ENCODE measurements at regions not wholly inside any gene's neighbourhood (a gene's known extent, or its start where the extent isn't known, plus 50 kb on each side); places are given as distances from the start of the nearest gene placed in this dataset.

DNA sequence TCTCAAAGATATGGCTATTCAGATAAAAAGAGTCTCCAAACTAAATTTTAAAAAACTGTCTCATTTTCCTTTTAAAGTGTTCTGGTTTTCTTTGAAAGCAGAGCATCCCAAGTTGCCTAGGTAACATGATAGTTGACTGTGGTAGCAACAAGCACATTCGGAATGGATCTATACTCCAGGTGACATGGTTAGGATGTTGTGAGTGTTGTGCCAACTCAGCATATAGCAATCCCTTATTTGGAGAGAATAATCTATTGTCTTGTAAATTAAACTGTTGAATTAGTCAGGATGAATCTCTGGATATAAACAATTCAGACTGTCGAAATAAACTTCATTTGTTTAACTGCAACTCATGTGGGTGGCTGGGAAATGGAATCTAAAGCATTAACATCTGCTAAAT, 418.6 kb downstream of the TUSC7 start:
- DNase-seq: no peak

DNA sequence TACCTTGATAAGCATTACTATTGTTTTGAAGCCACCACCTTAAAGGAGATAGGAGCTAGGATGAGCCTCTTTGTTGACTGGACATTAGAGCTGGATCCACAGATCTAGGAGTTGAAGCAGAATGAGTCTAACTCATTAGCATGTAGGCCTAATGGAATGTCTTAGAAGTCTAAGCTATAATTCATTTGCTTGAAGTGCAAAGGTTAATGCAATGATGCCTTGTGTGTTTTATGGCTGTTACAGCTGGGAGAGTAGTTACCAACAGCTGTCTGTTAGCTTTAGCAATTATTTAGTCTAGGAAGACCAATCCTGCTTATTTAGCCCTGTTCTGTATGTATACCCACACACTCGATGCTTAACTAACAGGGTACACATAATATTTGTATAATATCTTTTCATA, 419.3 kb downstream of the TUSC7 start:
- no peak for DNase-seq

DNA sequence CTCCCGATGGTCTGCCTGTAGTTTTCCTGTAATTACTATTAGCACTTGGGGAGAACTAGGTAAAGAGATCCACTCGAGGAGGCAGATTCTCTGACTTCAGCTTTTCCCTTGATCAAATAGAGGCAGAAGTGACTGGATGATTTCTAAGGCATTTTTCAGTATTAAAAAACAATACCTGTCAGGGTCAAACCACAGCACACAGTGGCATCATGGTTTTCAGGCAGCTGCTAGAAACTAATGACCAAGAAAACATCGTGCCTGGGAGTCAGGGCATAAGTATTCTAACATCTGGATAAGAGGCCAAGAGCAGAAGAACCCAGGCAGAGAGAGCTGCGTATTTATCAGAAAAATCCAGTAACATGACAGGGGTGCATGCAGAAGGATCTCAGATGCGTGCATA, 419.9 kb downstream of the TUSC7 start:
- DNase-seq: no peak

DNA sequence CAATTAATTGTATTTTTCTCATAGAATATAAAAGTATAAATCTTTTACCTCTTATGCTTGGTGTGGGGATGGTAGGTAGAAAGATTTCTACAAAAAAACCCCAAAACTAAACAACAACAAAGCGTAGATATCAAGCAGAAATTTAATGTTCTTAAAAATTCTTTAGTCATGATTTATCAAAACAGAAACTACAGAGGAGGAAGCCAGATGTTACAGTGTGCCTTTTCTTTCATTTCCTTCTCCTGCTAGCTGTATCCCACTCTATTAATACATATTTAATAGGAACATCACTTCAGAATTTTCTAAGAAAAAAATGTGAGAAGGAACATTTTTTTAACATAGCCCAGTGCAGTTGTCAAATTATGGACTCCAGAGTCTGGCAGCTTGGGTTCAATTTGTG, 420.6 kb downstream of the TUSC7 start:
- no peak for DNase-seq

DNA sequence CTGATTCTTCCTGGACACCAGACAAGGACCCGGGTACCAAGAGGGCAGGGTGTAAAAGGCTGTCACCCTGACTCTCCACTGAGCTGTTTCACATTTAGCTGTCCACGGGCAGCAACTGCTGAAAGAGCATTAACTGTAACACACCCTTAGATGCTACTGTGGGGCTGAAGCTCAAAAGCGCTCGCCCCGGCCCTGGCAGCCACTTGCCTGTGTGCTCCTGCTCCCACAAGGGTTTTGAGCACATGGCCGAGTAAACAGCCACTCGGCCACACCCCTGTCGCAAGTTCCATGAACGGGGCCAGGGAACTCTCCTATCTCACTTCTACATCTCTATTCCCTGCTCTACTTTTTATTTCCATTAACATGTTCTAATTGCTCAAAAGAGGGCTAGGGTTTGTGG, 421.7 kb downstream of the TUSC7 start:
- no peak for DNase-seq

DNA sequence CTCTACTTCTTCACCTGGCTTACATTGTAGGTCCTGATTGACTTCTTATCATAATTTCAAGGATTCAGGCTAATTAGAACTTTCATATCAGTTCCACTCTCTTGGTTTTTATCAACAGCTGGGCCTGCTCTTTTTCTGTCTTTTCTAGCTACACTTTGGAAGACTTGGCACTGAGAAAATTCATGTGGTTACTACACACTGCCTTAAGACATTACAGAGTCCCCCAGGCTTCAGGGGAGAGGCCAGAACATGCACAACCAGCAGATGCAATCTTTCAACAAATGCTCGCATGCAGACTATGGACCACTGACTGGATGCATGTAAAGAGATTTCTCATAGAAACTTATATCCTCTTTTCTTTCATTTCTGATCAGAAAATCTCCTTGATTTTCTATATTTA, 423.5 kb downstream of the TUSC7 start:
- no peak for DNase-seq

DNA sequence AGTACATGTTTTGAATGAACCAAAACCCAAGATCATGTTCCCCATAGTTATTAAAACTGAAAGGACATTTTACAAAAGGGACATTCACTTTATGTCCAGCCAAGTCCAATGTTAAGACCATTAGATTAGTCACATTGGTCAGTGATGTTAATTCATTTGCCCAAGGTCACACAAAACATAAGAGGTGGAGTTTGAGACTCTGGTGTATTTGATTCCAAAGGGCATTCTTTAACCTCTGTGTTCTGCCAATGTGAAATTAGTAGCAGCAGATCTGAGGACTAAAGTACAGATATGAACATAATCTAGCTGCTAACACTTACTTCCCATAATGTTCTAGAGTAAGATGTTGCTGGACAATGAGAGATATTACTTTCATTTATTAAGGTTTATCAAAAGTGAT, 425.6 kb downstream of the TUSC7 start:
- DNase-seq: no peak

DNA sequence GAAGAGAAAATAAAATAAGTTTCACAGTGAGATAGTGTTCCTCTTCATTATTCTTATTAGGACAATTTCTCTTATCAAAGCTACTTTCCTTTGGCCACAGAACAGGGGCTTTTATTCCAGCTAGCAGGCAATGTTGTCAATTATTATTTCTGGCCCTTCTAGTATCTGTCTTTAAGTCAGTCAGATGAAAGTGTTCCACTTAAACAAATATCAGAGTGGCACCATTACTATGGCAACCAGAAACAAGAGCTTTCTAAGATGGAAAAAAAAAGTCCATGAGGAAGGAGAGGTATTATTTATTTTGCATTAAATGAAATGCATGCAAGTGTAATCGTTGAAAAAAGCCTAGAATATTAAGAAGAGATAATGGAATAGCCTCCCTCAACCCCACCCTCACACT, 426.4 kb downstream of the TUSC7 start:
- DNase-seq: no peak

DNA sequence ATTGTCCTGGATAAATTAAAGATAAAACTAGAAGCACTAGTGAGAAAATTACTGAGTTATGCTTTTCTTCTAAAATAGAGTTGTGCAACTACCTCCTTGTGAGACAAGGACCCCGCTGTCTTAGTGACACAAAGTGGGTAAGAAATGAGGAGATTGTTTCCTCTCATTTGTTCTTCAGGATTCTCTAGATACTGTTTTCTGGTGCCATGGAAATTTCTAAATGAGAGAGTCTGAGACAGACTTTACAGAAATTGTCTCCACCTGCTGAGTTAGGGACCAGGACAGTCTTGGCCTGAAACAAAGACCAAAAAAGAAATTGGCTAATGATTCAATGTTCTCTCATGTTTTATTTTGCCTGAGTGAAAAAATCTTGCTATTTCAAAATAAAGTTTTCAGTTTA, 427.5 kb downstream of the TUSC7 start:
- DNase-seq: no peak

DNA sequence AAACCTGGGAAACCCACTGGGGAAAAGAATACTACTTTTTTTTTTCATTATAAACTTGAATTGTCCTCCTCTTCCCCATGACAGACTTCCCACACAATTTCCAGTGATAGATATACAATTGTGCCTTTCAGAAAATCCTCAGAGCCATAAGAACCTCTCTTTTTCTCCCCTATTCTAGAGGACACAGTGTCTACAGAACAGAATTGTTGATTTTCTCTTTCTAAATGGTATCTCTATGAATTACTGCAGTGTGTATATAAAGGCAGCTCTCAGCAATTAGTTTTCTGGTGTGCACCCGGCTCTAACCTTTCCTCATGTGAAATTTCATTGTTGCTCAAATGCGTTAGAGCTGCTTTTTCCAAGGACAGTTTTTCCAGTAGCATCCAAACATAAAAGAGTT, 430.1 kb downstream of the TUSC7 start:
- no peak for DNase-seq

DNA sequence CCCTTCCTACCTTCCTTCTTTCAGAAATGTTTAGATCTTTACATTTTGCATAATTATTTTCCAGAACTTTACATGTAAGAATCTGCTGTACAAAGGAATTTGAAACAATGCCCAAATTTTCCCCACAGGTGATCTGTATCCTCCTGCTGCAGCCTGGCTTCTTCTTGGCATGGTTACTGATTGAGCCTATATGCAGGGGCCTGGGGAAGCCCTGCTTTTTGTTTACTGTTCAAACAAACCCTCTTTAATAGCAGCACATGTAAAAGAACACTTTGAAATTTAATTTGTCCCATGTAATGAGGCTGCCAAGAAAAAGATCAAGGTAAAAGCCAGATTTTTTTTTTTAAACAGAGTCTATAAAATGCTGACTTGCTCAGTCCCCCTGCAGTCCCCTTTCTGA, 432.2 kb downstream of the TUSC7 start:
- DNase-seq: no peak

DNA sequence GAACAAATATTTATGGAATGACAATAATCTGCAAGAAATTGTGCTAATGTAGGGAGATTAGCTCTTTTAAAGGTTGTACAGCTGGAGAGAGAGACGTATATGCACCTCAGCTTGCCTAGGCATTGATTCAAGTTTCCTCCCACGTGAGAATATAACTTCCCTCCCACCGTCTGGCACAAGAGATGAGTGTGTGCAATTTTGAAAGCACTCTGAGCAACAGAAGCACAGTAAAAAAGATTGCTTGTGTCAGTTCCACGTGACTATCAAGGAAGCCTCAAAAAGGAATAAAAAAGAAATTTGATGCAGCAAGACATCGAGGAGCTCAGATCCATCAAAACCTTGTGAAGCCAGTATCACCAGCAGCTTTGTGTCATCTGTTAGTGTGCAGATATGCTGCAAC, 435.3 kb downstream of the TUSC7 start:
- DNase-seq: peak; percentile 48

DNA sequence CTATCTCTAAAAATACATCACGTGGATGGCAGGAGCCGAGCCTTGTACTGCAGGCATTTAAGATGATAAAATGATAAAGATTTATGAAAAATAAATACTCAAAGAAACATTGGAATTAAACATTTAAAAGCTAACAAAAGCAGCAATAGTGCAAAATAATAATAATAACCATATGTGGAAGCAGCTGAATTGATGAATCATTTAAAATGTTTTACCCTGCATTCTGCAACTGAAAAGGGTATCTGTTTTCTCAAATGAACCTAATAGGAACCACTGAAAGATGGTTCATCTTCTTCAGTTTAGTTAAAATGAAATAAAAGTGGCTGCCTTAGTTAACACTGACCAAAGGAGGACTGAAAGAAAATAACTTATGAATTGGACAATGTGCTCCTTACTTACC, 436.1 kb downstream of the TUSC7 start:
- DNase-seq: no peak

DNA sequence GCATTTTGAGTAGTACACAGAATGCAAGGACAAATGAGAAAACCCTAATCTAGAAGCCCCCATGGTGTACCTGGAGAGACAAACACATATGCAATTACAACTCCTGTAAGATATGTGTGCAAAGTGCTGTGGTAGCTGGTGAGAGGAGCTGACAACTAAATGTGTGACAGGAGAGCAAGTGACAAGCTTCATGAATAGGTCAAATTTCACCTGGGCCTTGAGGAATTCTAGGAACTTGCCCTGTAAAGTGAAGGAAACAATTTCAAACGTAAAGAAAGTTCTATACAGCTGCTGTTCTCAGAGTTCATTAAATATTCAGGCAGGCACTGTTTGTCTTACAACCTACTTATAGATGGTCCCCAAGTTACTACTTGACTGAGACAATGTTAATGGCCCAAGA, 437.0 kb downstream of the TUSC7 start:
- no peak for DNase-seq

DNA sequence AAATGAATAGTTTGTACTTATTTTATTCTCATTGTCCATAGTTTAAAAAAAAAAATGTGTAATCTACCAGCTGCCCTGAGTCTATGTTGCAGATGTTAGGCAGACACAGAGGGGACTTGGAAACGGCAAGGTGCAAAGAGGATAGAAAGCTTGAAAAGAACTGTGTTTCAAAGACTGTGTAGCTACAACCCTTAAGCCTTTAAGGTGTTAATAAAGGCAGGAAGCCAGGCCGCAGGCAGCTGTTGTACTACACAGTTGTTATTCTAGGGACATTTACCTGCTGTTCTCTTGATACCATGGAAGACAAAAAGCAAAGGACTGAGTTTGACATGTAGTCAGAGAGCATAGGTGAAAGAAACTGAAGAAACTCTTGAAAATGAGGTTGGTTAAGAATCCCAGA, 440.0 kb downstream of the TUSC7 start:
- no peak for DNase-seq

DNA sequence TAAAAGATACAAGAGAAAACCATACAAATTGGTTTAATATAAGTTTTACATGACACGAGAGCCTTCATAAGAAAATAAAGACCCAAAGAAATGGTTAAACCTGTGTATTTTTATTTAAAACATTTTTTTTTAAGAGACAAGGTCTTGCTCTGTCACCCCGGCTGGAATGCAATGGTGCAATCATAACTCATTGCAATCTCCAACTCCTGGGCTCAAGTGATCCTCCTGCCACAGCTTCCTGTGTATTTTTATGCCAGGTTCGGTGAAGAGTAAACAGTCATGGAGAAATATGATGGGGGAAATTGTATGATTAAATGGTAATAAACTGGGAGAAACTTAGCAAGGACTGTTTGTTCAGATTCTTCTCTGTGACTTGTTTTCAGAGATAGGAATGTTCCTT, 441.0 kb downstream of the TUSC7 start:
- DNase-seq: no peak

DNA sequence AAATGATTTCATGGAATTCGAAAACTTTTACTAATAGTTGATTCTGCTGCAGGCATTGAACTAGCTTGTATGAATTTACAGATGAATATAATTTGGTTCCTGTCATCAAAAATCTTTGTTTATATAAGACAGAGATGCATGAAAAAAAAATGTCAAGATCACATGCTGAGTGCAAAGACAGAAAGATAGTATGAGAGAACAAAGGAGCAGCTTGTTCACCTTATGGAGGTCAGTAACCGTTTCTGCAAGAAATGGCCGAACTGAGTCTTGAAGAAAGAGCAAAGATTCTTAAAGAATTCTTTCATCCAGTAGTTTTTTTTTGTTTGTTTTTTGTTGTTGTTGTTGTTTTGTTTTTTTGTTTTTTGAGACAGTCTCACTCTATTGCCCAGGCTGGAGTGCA, 450.6 kb downstream of the TUSC7 start:
- no peak for DNase-seq

DNA sequence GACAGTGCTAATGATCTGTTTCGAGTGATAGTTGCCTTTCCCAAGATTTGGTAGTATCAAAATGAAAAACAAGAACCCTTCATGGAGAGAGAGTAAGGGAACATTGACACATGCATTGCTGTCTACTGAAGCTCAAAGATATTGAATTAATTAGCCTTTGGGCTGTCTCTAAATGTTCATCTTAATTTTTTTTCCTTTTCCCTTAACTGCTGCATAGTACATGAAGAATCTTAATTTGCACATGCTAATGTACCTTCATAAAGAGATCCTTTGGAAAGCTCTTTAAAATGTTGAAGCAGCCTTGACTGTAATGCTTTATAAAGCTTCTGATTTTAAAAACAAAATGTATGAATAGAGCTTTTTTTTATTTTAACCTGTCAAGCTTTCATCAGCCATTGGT, 452.2 kb downstream of the TUSC7 start:
- no peak for DNase-seq

DNA sequence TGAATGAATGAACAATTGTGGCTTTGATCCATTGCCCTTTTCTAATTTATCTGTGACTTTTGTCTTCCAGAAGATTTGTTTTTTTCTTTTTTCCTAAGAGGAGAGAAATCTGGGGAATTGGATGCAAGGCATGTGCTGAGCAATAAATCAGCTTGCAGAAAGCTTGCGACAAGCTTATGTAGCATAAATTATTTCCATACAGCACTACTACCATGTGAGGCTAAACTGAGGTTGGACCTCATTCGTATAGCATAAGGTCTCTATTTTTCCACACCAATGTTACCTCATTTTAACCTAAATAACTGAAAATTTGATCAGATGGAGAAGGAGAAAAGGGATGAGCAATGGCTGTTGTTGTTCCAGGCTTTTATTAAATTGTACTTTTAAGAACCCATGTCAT, 455.6 kb downstream of the TUSC7 start:
- no peak for DNase-seq

DNA sequence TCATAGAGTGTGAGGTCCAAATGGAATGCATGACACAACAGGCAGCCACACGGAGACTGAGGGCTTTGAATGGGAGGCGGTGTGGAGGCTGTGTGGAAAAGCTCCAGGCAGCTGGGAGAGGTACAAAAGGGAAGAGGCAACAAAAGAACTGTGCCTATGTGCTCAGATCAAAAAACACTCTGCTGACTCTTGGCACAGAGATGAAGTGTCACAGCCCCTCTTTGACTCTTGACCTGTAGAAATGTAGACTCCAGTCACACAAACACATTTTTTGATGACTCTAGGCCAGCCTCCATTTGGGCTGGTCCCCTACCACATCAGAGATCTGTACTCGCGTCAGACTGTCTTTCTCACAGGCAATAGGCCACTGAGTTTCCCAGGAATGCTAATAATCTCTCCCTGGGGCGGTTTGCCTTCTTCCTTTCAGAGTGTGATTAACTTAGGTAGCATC, 456.0 kb downstream of the TUSC7 start:
- DNase-seq: no peak

DNA sequence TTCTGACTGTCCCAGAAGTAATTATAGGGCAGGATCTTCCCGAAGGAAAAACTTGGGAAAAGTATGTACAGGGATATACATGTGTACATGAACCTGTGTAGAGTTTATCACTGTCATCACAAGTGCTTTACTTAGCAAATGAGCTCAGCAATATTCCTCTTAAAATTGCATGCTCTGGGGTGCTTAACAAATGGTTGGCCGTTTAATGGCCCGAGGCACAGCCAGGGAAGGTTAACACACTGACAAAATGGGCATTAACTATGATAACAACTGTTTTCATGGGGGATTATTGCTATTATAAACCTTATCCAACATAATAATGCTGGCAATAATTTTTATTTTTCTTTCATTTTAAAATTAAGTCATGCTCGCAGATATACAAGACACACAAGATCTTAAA, 459.3 kb downstream of the TUSC7 start:
- no peak for DNase-seq

DNA sequence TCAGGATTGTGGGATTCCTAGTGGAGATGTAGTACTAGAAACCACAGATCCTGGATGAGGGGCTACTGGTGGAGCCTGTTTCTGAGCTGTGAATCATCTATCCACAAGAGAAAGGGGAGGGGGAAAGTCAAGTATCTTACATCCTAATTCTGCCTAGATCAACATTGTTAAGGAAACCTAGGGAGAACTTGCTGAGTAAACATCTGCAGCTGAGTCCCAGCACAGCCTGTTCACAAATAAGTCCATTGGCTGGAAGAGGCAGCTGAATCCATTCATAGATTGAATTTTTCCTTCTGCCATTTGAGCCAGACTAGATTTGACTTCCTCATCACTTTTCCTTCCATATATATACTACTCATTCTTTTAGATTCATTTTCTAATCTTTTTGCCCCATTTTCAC, 460.5 kb downstream of the TUSC7 start:
- DNase-seq: no peak

DNA sequence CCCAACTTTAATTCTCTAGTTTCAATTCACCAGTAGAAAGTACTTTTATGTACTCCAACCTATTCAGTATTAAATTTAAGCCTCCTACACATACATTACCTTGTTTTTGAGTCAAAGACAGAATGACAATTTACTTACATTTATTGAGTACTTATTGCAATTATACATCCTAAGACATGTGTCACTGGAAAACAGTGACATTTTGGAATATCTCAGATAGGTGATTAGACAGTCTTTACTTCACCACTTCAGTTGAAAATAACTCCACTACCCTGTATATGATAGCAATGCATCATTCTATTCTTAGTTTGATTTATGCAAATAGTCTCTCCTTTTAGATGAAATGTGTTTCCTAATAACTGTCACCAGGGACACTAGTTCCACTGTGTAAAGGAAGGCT, 461.5 kb downstream of the TUSC7 start:
- no peak for DNase-seq

DNA sequence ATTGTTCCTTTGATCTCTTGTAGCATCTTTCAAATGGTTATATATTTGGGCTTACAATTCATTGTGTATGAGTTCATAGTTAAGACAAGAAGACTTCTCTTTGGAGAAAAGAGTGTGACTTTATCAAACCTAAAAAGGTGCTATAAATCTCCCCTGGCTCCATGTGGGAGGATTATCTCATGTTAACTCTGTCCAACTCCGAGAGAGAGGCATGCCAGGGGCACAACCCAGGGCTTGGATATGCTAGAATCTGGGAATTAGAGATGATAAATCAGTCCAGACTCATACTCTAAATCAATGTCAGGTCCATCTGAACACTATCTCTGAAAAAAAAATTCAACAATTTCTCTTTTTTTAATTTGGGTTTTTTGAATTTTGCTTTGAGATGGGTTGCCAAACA, 462.8 kb downstream of the TUSC7 start:
- DNase-seq: no peak

DNA sequence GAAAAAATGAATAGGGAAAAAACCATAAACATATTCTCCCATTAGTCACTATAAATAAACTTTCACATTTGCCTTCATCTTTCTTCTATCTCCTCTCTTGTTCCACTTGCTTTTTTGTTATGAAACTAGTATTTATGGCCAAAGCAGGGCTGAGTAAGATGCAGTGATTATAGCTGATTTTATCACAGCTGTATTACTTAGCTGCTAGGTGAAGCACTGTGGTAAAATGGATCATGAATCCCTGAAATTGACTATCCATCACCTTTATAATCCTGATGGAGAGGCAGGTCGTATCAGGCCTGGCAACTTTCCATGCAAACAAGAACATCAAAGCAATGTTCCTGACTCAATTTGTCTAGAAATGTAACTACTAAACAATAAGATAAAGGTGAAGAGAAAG, 471.6 kb downstream of the TUSC7 start:
- DNase-seq: no peak

All from muscle of arm (tissue), 1 donor.